Fibroblast of lung (primary cell): ENCODE measurements at regions not wholly inside any gene's neighbourhood (a gene's known extent, or its start where the extent isn't known, plus 50 kb on each side); places are given as distances from the start of the nearest gene placed in this dataset.

ENCODE experiments used
- DNase-seq, 2 donors: peaks; one replicate each; pipeline versions ENCODE4 v3.0.0 to v3.0.0-alpha.2; 2010; ENCODE audit warnings: low read depth in 2 of 2
- H2AFZ ChIP-seq: 2 replicates; pipeline ENCODE4 v1.5.1; 2012; ENCODE audit warnings: low read length, control low read depth, inconsistent platforms
- H3K27ac ChIP-seq: 2 replicates; pipeline ENCODE4 v1.5.1; 2011; ENCODE audit warnings: low read length, control low read depth; ENCODE audit not compliant: insufficient read depth
- H3K27me3 ChIP-seq: 2 replicates; pipeline ENCODE4 v1.5.1; 2011; ENCODE audit warnings: mild to moderate bottlenecking, low read length; ENCODE audit not compliant: control insufficient read depth, insufficient read depth
- H3K36me3 ChIP-seq: 2 replicates; pipeline ENCODE4 v1.5.1; 2011; ENCODE audit warnings: low read length; ENCODE audit not compliant: control insufficient read depth, insufficient read depth
- H3K4me1 ChIP-seq: 2 replicates; pipeline ENCODE4 v1.5.1; 2011; ENCODE audit warnings: low read length; ENCODE audit not compliant: control insufficient read depth, insufficient read depth; ENCODE audit errors: extremely low read depth
- H3K4me2 ChIP-seq: 2 replicates; pipeline ENCODE4 v1.5.1; 2011; ENCODE audit warnings: low read length, control low read depth; ENCODE audit not compliant: insufficient read depth; ENCODE audit errors: extremely low read depth
- H3K4me3 ChIP-seq, 4 experiments: fragments of 200-600 bp in 1 of 4; sonication (generic) in 1 of 4; replicated peaks in 1 of 4; 2 replicates each; pipeline ENCODE4 v1.5.1; 2011 to 2016; ENCODE audit warnings: low read length in 4 of 4, low read depth in 3 of 4, mild to moderate bottlenecking in 3 of 4, control low read depth in 2 of 4, inconsistent platforms in 1 of 4, mixed read lengths in 1 of 4; ENCODE audit not compliant: insufficient read depth in 1 of 4; ENCODE audit errors: control extremely low read depth in 1 of 4
- H3K79me2 ChIP-seq: 2 replicates; pipeline ENCODE4 v1.5.1; 2012; ENCODE audit warnings: mild to moderate bottlenecking, low read length, inconsistent platforms; ENCODE audit not compliant: control insufficient read depth, insufficient read depth
- H3K9ac ChIP-seq: 2 replicates; pipeline ENCODE4 v1.5.1; 2011; ENCODE audit warnings: mild to moderate bottlenecking, low read length, control low read depth; ENCODE audit not compliant: insufficient read depth
- H3K9me3 ChIP-seq: 2 replicates; pipeline ENCODE4 v1.5.1; 2012; ENCODE audit warnings: low read depth, low read length; ENCODE audit not compliant: control insufficient read depth, insufficient read depth
- H4K20me1 ChIP-seq: 2 replicates; pipeline ENCODE4 v1.5.1; 2011; ENCODE audit warnings: low read length; ENCODE audit not compliant: control insufficient read depth, insufficient read depth; ENCODE audit errors: extremely low read depth
- EZH2 ChIP-seq: IDR thresholded peaks from 2 replicates; pipeline ENCODE4 v1.5.1; 2012; ENCODE audit warnings: low read length, control low read depth, mild to moderate bottlenecking; ENCODE audit errors: missing control alignments
- TF ChIP-seq, protein P1 (sequence below), 2 donors: IDR thresholded peaks in 1 of 2; conservative IDR thresholded peaks in 1 of 2; 1 replicate in 1 of 2; 2 replicates in 1 of 2; pipeline ENCODE4 v1.5.1; 2011 to 2012; ENCODE audit warnings: low read length in 2 of 2, control low read depth in 1 of 2, inconsistent platforms in 1 of 2, low read depth in 1 of 2, mild to moderate bottlenecking in 1 of 2

DNA sequence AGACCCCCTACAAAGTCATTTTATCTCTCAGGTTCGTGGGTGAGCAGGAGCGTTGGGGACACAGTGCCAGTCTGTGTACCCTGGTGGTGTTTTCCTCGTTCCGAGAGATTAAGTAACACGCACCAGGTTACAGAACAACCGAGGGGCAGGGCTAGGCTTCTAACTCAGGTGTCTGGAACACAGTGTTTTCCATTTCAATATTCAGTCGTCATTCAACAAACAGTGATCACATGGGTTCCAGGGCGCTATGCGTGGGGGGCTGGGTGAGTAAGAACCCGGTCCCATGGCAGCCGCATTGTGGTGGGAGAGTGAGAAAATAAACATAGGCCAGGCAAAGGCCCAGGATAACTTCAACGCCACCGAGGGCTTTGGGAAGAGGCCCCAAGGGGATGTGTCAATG, 55.9 kb upstream of the RNU6ATAC start:
- H3K79me2 ChIP-seq, result no peaks in the 10 kb centered on the region
- no peak overlapping the region for H3K4me3 ChIP-seq
- H3K4me2 ChIP-seq, result no peak overlapping the region
- H2AFZ ChIP-seq, result no peak overlapping the region
- no peaks in the 10 kb centered on the region for H3K27me3 ChIP-seq
- no peaks in the 10 kb centered on the region for H3K36me3 ChIP-seq
- DNase-seq, result no peak
- H3K9ac ChIP-seq, result no peak overlapping the region
- peaks cover 7% of the 10 kb centered on the region for H3K4me1 ChIP-seq
- no peak overlapping the region for H3K27ac ChIP-seq
- H3K9me3 ChIP-seq, result no peaks in the 10 kb centered on the region
- no peaks in the 10 kb centered on the region for H4K20me1 ChIP-seq
- no peak for TF ChIP-seq EZH2
- TF ChIP-seq, protein P1, sequence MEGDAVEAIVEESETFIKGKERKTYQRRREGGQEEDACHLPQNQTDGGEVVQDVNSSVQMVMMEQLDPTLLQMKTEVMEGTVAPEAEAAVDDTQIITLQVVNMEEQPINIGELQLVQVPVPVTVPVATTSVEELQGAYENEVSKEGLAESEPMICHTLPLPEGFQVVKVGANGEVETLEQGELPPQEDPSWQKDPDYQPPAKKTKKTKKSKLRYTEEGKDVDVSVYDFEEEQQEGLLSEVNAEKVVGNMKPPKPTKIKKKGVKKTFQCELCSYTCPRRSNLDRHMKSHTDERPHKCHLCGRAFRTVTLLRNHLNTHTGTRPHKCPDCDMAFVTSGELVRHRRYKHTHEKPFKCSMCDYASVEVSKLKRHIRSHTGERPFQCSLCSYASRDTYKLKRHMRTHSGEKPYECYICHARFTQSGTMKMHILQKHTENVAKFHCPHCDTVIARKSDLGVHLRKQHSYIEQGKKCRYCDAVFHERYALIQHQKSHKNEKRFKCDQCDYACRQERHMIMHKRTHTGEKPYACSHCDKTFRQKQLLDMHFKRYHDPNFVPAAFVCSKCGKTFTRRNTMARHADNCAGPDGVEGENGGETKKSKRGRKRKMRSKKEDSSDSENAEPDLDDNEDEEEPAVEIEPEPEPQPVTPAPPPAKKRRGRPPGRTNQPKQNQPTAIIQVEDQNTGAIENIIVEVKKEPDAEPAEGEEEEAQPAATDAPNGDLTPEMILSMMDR (conservative IDR thresholded peaks at IDR 0.05 in 1 of 2, IDR thresholded peaks at IDR 0.05 in 1 of 2; ENCODE audit: low read depth in 1 of 2, low read length in 2 of 2), result no peak

DNA sequence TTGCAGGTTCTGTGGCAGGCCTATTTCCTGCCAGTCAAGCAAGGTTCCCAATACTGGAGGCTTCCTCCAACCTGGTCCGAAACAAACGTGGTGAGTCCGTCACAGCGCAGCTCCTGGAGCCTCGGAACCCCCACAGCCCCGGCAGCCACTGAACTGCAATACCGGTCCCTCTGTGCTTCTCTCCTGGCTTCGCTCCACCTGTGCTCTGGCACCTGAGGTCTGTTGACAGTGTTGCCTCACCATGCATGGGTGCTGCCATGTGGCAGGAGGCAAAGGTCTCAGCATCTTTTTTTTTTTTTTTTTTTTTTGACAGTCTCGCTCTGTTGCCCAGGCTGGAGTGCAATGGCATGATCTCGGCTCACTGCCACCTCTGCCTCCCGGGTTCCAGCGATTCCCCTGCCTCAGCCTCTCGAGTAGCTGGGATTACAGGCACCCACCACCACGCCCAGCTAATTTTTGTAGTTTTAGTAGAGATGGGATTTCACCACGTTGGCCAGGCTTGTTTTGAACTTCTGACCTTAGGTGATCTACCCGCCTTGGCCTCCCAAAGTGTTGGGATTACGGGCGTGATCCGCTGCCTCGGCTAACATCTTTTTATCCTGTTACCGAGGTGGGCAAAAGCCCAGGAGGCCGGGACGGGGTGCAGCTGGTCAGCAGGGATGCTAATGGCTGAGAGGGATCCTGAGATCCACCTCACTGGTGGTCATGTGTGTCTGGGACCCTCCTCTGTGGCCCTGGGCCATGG, 57.1 kb upstream of the RNU6ATAC start:
- Histone ChIP-seq H3K36me3 (no peaks in the 10 kb centered on the region), H3K79me2 (no peaks in the 10 kb centered on the region), H3K9me3 (no peaks in the 10 kb centered on the region), H3K27ac (no peak overlapping the region), H3K4me2 (no peak overlapping the region), H3K4me3 (no peak overlapping the region), H3K9ac (no peak overlapping the region), H4K20me1 (no peaks in the 10 kb centered on the region), H3K4me1 (no peaks in the 10 kb centered on the region), H3K27me3 (no peaks in the 10 kb centered on the region), H2AFZ (no peak overlapping the region)
- DNase-seq, result no peak
- TF ChIP-seq EZH2, result no peak

DNA sequence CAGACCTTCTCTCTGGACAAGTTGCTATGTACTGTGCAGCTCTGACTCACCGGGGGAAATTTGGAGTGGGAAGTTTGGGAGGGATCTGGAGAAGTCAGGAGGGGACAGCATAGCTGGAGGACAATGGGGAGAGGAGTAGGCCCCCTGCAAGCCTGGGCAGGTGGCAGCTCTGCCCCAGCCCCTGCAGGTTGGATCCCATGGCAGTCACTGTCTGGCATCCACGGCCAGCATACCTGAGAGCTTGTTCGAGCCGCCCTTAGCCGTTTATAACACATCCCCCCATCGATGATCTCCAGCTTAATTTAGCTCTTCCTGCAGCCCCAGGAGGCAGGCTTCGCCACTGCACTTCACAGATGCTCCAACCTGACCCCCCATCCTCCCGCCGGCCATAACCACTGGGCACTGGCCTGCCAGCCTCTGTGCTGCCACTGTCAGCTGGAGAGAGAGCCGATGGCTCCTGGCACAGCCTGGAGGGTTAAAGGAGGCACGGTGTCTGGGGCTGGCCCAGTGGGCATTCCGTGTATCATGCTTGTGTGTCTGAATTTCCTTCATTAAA, 57.7 kb upstream of the RNU6ATAC start:
- H3K27ac ChIP-seq, result no peak overlapping the region

More for the DNA sequence above, 57.7 kb upstream of the RNU6ATAC start:
- no peaks in the 10 kb centered on the region for H4K20me1 ChIP-seq
- no peaks in the 10 kb centered on the region for H3K36me3 ChIP-seq
- no peaks in the 10 kb centered on the region for H3K27me3 ChIP-seq
- H3K4me2 ChIP-seq, result no peak overlapping the region
- H3K4me1 ChIP-seq, result peaks cover 2% of the 10 kb centered on the region
- no peak for DNase-seq
- no peaks in the 10 kb centered on the region for H3K79me2 ChIP-seq
- TF ChIP-seq, protein P1 (conservative IDR thresholded peaks at IDR 0.05 in 1 of 2, IDR thresholded peaks at IDR 0.05 in 1 of 2; ENCODE audit: low read depth in 1 of 2, low read length in 2 of 2), result no peak
- TF ChIP-seq EZH2, result no peak
- no peak overlapping the region for H3K4me3 ChIP-seq
- no peaks in the 10 kb centered on the region for H3K9me3 ChIP-seq
- H2AFZ ChIP-seq, result no peak overlapping the region
- no peak overlapping the region for H3K9ac ChIP-seq
